HEK293 (cell line): ENCODE measurements at regions not wholly inside any gene's neighbourhood (a gene's known extent, or its start where the extent isn't known, plus 50 kb on each side); places are given as distances from the start of the nearest gene placed in this dataset.

Experiments used
- CTCF ChIA-PET: fragments of 350-600 bp; formaldehyde crosslinking; extraction: SDS; loops from one replicate; lab custom pipeline; 2021; ENCODE audit warnings: antibody characterized with exemption; lab: Yijun Ruan, JAX
- POLR2A ChIA-PET: fragments of 300-600 bp; formaldehyde crosslinking; extraction: SDS; loops from one replicate; lab custom pipeline; 2020; ENCODE audit warnings: antibody characterized with exemption, inconsistent platforms; lab: Yijun Ruan, JAX
- H3K27ac ChIP-seq: fragments of 200-500 bp; sonication (Bioruptor generic); 2 replicates; pipeline ENCODE4 v1.5.1; 2014; ENCODE audit warnings: low read depth, low read length, control low read depth, inconsistent platforms; ENCODE audit errors: extremely low read depth
- H3K36me3 ChIP-seq, 2 experiments: fragments of 200-500 bp in 1 of 2; sonication (Bioruptor generic) in 1 of 2; 1 replicate in 1 of 2; 2 replicates in 1 of 2; pipeline ENCODE4 v1.5.1; 2014 to 2017; ENCODE audit warnings: inconsistent platforms in 2 of 2, low read length in 2 of 2; ENCODE audit not compliant: control insufficient read depth in 2 of 2, insufficient read depth in 1 of 2
- H3K4me1 ChIP-seq: fragments of 200-500 bp; sonication (Bioruptor generic); 2 replicates; pipeline ENCODE4 v1.5.1; 2014; ENCODE audit warnings: mild to moderate bottlenecking, low read length, inconsistent platforms; ENCODE audit not compliant: control insufficient read depth, insufficient read depth
- H3K4me3 ChIP-seq: 2 replicates; pipeline ENCODE4 v1.5.1; 2011; ENCODE audit warnings: low read depth, mild to moderate bottlenecking, control low read depth, low read length, moderate library complexity
- H3K9me3 ChIP-seq: fragments of 200-500 bp; sonication (Bioruptor generic); 2 replicates; pipeline ENCODE4 v1.5.1; 2014; ENCODE audit warnings: low read depth, low read length, inconsistent platforms; ENCODE audit not compliant: control insufficient read depth, insufficient read depth
- ELK4 ChIP-seq: IDR thresholded peaks from 2 replicates; pipeline ENCODE4 v1.6.1; 2011; ENCODE audit warnings: mild to moderate bottlenecking, low read depth, low read length, borderline replicate concordance
- IKZF3 ChIP-seq: fragments of 450-650 bp; IDR thresholded peaks from 2 replicates; pipeline ENCODE4 v1.5.0; 2018; ENCODE audit warnings: missing biosample characterization, mild to moderate bottlenecking, missing genetic modification characterization, moderate library complexity
- KLF1 ChIP-seq: fragments of 450-650 bp; formaldehyde crosslinking; IDR thresholded peaks from 2 replicates; pipeline ENCODE4 v1.5.1; 2016; ENCODE audit warnings: missing biosample characterization, missing genetic modification characterization
- MZF1 ChIP-seq: fragments of 450-650 bp; formaldehyde crosslinking; IDR thresholded peaks from 2 replicates; pipeline ENCODE4 v1.5.1; 2017; ENCODE audit warnings: missing biosample characterization, missing genetic modification characterization, borderline replicate concordance
- SALL2 ChIP-seq: fragments of 450-650 bp; formaldehyde crosslinking; IDR thresholded peaks from 2 replicates; pipeline ENCODE4 v1.5.0; 2017; ENCODE audit warnings: missing biosample characterization, mild to moderate bottlenecking, missing genetic modification characterization, borderline replicate concordance
- TRIM28 ChIP-seq: IDR thresholded peaks from 2 replicates; pipeline ENCODE4 v1.6.1; 2011; ENCODE audit warnings: low read length, control low read depth, borderline replicate concordance
- TSHZ1 ChIP-seq: fragments of 450-650 bp; formaldehyde crosslinking; IDR thresholded peaks from 2 replicates; pipeline ENCODE4 v1.5.1; 2016; ENCODE audit warnings: missing biosample characterization, missing genetic modification characterization, borderline replicate concordance
- ZNF138 ChIP-seq: fragments of 450-650 bp; formaldehyde crosslinking; IDR thresholded peaks from 2 replicates; pipeline ENCODE4 v1.5.1; 2016; ENCODE audit warnings: missing biosample characterization, missing genetic modification characterization, borderline replicate concordance
- ZNF148 ChIP-seq: fragments of 450-650 bp; formaldehyde crosslinking; IDR thresholded peaks from 2 replicates; pipeline ENCODE4 v1.5.0; 2017; ENCODE audit warnings: missing biosample characterization, missing genetic modification characterization, borderline replicate concordance
- ZNF221 ChIP-seq: fragments of 450-650 bp; formaldehyde crosslinking; IDR thresholded peaks from 2 replicates; pipeline ENCODE4 v1.5.1; 2017; ENCODE audit warnings: missing biosample characterization, missing genetic modification characterization, borderline replicate concordance
- ZNF248 ChIP-seq: fragments of 450-650 bp; formaldehyde crosslinking; IDR thresholded peaks from 2 replicates; pipeline ENCODE4 v1.5.1; 2017; ENCODE audit warnings: missing biosample characterization, missing genetic modification characterization
- ZNF404 ChIP-seq: fragments of 450-650 bp; formaldehyde crosslinking; IDR thresholded peaks from 2 replicates; pipeline ENCODE4 v1.5.1; 2017; ENCODE audit warnings: missing biosample characterization, missing genetic modification characterization
- ZNF426 ChIP-seq: fragments of 450-650 bp; formaldehyde crosslinking; IDR thresholded peaks from 2 replicates; pipeline ENCODE4 v1.5.1; 2017; ENCODE audit warnings: missing biosample characterization, missing genetic modification characterization, mild to moderate bottlenecking, inconsistent platforms, moderate library complexity
- ZNF555 ChIP-seq: fragments of 450-650 bp; formaldehyde crosslinking; conservative IDR thresholded peaks from 2 replicates; pipeline ENCODE4 v1.5.1; 2017; ENCODE audit warnings: missing biosample characterization, mild to moderate bottlenecking, missing genetic modification characterization, inconsistent platforms
- ZNF580 ChIP-seq: fragments of 450-650 bp; formaldehyde crosslinking; IDR thresholded peaks from 2 replicates; pipeline ENCODE4 v1.5.1; 2016; ENCODE audit warnings: missing biosample characterization, missing genetic modification characterization
- ZNF629 ChIP-seq: fragments of 450-650 bp; formaldehyde crosslinking; IDR thresholded peaks from 2 replicates; pipeline ENCODE4 v1.5.1; 2017; ENCODE audit warnings: missing biosample characterization, missing genetic modification characterization
- ZNF654 ChIP-seq: fragments of 450-650 bp; formaldehyde crosslinking; IDR thresholded peaks from 2 replicates; pipeline ENCODE4 v1.5.1; 2016; ENCODE audit warnings: low read depth, missing biosample characterization, missing genetic modification characterization
- ZNF747 ChIP-seq: fragments of 450-650 bp; formaldehyde crosslinking; IDR thresholded peaks from 2 replicates; pipeline ENCODE4 v1.5.1; 2016; ENCODE audit warnings: missing biosample characterization, missing genetic modification characterization
- ZSCAN16 ChIP-seq: fragments of 450-650 bp; formaldehyde crosslinking; IDR thresholded peaks from 2 replicates; pipeline ENCODE4 v1.5.1; 2016; ENCODE audit warnings: missing biosample characterization, missing genetic modification characterization
- ZSCAN5A ChIP-seq: fragments of 450-650 bp; formaldehyde crosslinking; IDR thresholded peaks from 2 replicates; pipeline ENCODE4 v1.5.1; 2016; ENCODE audit warnings: missing biosample characterization, missing genetic modification characterization

- TF ChIP-seq ZSCAN5A (tag by site-specific recombination), result no peak
- TF ChIP-seq ZNF555 (tag by site-specific recombination), result no peak
- TF ChIP-seq ZNF747 (tag by site-specific recombination), result no peak
- TF ChIP-seq ZNF221, result no peak
- TF ChIP-seq ZNF404, result no peak
- no peak for TF ChIP-seq ZSCAN16 (tag by site-specific recombination)
- no peak for TF ChIP-seq ZNF426
- TF ChIP-seq TSHZ1 (tag by site-specific recombination), result no peak
- no peak for TF ChIP-seq TRIM28
- TF ChIP-seq ELK4, result no peak
- no peak for TF ChIP-seq SALL2 (tag by site-specific recombination)
- TF ChIP-seq KLF1 (tag by site-specific recombination), result no peak
- no peak for TF ChIP-seq ZNF629
- TF ChIP-seq ZNF580 (tag by site-specific recombination), result no peak
- no peak for TF ChIP-seq ZNF148 (tag by site-specific recombination)
- TF ChIP-seq MZF1 (tag by site-specific recombination), result no peak
- TF ChIP-seq ZNF248 (tag by site-specific recombination), result no peak
- no peak for TF ChIP-seq ZNF138
- TF ChIP-seq ZNF654 (tag by site-specific recombination), result no peak
- no peak for TF ChIP-seq IKZF3
- TF ChIP-seq, all 188 proteins: peak for 0
- H3K9me3 ChIP-seq, result no peaks in the 10 kb centered on the region
- CTCF ChIA-PET, result no interaction called here
- H3K36me3 ChIP-seq, result no peaks in the 10 kb centered on the region
- POLR2A ChIA-PET, result no interaction called here
- H3K4me3 ChIP-seq, result no peak overlapping the region
- H3K4me1 ChIP-seq, result no peaks in the 10 kb centered on the region
- H3K27ac ChIP-seq, result no peak overlapping the region
Measured at GRCh38 chr20:30489614-30490003, 767.9 kb upstream of the DEFB115 start.
